ENCODE measurements at regions not wholly inside any gene's neighbourhood (a gene's known extent, or its start where the extent isn't known, plus 50 kb on each side); places are given as distances from the start of the nearest gene placed in this dataset.

GRCh38 chr14:43522901-43523300 is 984.2 kb downstream of the FSCB start:
- TF ChIP-seq CTCF (IDR thresholded peaks at IDR 0.05; ENCODE audit: low read depth, low read length, poor library complexity, severe bottlenecking) (no peak), EZH2phosphoT487 (IDR thresholded peaks at IDR 0.05; ENCODE audit: borderline replicate concordance, low read length) (no peak)
